ENCODE measurements at regions not wholly inside any gene's neighbourhood (a gene's known extent, or its start where the extent isn't known, plus 50 kb on each side); places are given as distances from the start of the nearest gene placed in this dataset.

DNA sequence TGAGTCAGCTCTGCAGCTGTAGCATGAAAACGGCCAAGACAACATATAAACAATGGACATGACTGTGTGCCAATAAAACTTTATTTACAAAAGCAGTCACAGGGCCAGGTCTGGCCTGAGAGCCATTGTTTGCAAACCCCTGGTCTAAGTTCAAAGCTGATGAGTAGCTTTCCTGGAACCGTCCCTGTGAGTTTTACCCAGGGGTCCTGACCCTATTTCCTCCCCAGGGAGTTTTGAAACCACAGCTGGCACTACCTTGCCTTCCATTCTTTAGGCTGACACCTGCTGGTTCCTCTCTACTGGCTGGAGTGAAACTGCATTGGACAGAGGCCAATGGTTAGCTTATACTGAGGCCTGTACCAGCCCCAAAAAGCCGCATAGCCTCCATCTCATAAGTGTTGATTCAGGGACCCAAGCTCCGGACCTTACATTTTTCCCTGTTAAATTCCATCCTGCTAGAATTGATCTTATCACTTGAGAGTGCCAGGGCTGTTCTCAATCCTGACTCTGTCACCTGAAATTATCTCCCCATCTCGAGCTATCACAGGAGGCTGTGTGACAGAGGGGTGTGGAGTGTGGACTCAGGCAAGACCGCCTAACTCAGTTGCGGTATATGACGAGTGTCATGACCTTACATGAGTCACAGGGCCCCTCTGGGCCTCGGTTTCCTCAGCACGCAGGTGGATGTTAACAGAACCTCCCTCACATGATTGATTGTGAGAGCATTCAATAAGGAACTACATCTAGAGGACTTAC is 343.6 kb downstream of the NPHP4 start:
- no peak for DNase-seq (ENCODE audit: low read depth)
- no peak overlapping the region for H3K4me3 ChIP-seq (ENCODE audit: low read depth, low read length)
- TF ChIP-seq, protein P1, sequence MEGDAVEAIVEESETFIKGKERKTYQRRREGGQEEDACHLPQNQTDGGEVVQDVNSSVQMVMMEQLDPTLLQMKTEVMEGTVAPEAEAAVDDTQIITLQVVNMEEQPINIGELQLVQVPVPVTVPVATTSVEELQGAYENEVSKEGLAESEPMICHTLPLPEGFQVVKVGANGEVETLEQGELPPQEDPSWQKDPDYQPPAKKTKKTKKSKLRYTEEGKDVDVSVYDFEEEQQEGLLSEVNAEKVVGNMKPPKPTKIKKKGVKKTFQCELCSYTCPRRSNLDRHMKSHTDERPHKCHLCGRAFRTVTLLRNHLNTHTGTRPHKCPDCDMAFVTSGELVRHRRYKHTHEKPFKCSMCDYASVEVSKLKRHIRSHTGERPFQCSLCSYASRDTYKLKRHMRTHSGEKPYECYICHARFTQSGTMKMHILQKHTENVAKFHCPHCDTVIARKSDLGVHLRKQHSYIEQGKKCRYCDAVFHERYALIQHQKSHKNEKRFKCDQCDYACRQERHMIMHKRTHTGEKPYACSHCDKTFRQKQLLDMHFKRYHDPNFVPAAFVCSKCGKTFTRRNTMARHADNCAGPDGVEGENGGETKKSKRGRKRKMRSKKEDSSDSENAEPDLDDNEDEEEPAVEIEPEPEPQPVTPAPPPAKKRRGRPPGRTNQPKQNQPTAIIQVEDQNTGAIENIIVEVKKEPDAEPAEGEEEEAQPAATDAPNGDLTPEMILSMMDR (IDR thresholded peaks at IDR 0.05; ENCODE audit: insufficient read depth, low read depth, low read length, missing control alignments) = no peak

DNA sequence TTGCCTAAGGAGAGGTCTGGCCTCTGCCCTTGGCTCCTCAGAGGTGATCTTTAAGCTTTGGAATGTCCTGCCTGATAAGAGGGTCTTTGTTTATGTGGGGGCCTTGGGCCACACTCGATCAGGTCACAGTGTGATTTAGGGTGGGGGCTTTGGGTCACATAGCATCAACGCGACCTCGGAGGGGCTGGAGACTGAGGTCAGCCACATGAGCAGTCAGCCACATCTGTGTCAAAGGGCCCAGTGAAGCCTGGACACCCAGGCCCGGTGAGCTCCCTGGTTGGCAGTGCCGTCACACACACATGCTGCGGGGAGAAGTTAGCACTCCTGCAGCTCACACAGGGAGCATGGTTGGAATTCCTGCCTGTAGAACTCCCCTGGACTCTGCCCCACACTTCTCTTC is 345.0 kb downstream of the NPHP4 start:
- no peak for DNase-seq (ENCODE audit: low read depth)
- TF ChIP-seq, protein P1 (IDR thresholded peaks at IDR 0.05; ENCODE audit: insufficient read depth, low read depth, low read length, missing control alignments) = no peak
- H3K4me3 ChIP-seq (ENCODE audit: low read depth, low read length) = no peak overlapping the region

DNA sequence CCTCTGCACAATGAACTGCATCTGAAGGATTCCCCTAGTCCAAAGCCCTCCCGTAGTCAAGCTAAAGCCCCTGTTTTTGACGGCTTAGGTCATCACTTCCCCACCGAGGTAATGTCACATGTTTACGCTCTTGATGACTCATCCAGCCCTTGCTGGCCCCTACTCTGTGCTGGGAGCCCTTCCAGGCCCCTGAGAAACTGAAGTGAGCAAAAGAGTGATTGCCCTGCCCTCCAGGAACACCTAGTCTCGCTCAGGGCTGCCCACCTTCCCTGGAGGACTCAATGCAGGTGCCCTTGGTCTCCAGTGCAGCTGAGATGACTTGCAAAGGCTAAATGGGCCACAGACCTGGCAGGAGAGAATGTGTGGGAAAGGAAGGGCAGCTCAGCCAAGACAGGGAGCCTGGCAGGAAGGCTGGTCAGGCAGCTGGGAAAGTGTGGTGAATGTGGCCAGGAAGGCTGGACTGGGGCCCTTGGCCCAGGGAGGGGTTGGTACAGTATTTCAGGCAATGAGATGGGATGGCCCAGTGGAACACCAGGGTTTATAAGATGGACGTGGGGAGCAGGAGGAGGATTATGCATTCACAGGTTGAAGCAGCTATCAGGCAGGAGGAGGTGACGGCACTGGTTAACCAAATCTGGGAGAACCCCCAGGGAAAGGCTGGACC is 345.6 kb downstream of the NPHP4 start:
- TF ChIP-seq, protein P1 (IDR thresholded peaks at IDR 0.05; ENCODE audit: insufficient read depth, low read depth, low read length, missing control alignments) = no peak
- no peak overlapping the region for H3K4me3 ChIP-seq (ENCODE audit: low read depth, low read length)
- no peak for DNase-seq (ENCODE audit: low read depth)

DNA sequence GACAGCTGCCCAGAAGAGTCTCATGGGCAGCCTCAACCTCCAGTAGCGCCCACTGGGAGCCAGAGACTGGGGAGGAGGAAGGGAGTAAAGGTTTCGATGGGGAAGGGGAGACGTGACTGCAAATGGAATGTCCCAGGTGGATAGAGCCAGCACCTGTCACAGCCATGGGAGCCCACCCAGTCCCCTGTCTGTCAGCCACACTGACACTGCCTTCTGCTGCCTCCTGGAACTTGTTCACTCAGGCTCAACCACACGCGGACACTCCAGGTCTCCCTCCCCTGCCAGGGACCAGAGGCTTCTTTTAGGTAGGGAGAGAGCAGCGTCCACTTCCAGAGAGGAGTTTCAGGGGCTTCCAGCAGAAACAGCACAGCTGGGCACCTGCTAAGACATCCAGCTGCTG is 346.3 kb downstream of the NPHP4 start:
- TF ChIP-seq, protein P1 (IDR thresholded peaks at IDR 0.05; ENCODE audit: insufficient read depth, low read depth, low read length, missing control alignments) = no peak
- DNase-seq (ENCODE audit: low read depth) = no peak
- no peak overlapping the region for H3K4me3 ChIP-seq (ENCODE audit: low read depth, low read length)

DNA sequence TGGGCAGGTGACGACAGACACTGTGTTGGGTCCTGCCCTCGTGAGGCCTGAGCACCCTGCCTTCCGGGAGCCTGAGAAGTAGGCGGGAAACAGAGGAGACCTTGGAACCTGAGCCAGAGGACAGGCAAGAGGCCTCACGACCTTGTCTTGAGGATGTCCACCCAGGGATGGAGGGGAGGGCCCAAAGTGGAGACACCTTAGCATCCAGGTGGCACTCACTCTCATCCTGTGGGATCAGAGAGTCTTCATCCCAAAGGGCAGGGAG is 347.2 kb downstream of the NPHP4 start:
- no peak for DNase-seq (ENCODE audit: low read depth)
- H3K4me3 ChIP-seq (ENCODE audit: low read depth, low read length) = no peak overlapping the region
- TF ChIP-seq, protein P1 (IDR thresholded peaks at IDR 0.05; ENCODE audit: insufficient read depth, low read depth, low read length, missing control alignments) = no peak

DNA sequence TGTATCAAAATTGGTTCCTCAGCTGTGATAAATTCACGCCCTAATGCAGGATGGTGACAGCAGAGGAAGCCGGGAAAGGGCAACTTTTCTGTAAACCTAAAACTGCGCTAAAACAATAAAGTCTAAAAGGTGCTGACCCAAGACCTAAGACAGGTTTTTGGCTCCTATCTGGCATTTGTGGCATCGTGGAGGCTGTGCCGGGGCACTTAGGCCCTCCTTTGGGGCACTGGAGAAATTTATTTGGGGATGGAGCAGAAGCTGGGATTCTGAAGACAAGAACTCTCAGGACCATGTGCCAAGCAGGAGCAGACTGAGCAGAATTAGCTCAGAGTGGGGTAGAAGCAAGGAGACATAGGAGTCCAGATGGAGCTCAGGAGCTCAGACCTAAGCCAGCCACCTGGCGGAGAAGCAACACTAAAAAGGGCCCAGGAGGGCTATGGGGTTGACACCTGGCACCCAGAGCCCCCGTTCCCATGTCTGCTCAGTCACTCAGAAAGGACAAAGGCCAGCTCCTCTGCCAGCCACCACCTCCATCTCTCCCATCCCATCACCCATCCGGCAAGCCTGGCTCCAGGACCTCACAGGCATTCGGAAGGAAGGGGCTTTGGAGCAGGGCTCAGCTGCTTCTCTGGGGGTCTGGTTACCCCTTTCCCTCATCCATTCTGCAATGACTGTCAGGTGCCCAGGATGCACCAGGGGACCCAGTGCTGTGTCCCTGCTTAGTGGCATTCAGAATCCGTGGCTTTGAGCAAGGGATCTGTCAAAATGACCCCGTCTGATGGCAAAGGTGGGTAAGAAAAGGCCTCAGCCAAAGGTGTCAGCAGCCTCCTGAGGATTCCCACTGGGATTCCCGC is 347.7 kb downstream of the NPHP4 start:
- no peak overlapping the region for H3K4me3 ChIP-seq (ENCODE audit: low read depth, low read length)
- TF ChIP-seq, protein P1 (IDR thresholded peaks at IDR 0.05; ENCODE audit: insufficient read depth, low read depth, low read length, missing control alignments) = no peak
- DNase-seq (ENCODE audit: low read depth) = no peak

Data from GM12865 (cell line).